Loucy (cell line): ENCODE measurements at regions not wholly inside any gene's neighbourhood (a gene's known extent, or its start where the extent isn't known, plus 50 kb on each side); places are given as distances from the start of the nearest gene placed in this dataset.

Experiments used
- CTCF ChIP-seq: fragments of 200-600 bp; sonication (generic); conservative IDR thresholded peaks from 2 replicates; pipeline ENCODE4 v1.5.1; 2014; ENCODE audit warnings: mild to moderate bottlenecking, antibody characterized with exemption, low read length
- EZH2phosphoT487 ChIP-seq: fragments of 200-600 bp; IDR thresholded peaks from 2 replicates; pipeline ENCODE4 v1.6.1; 2018; ENCODE audit warnings: antibody characterized with exemption, mild to moderate bottlenecking, moderate library complexity, borderline replicate concordance

- TF ChIP-seq CTCF = no peak
- no peak for TF ChIP-seq EZH2phosphoT487
Observed at GRCh38 chr14:85124631-85125290, 405.2 kb upstream of the FLRT2 start.
